Testis (tissue), 2 donors: ENCODE measurements at regions not wholly inside any gene's neighbourhood (a gene's known extent, or its start where the extent isn't known, plus 50 kb on each side); places are given as distances from the start of the nearest gene placed in this dataset.

Experiments
- DNase-seq: peaks from one replicate; pipeline ENCODE4 v3.0.0-alpha.2; 2019
- H3K27ac ChIP-seq, 2 donors: fragments of 200-600 bp; sonication (generic); one replicate each; pipeline ENCODE4 v1.5.1; 2019
- H3K27me3 ChIP-seq: fragments of 200-600 bp; sonication (generic); one replicate; pipeline ENCODE4 v1.5.1; 2019
- H3K36me3 ChIP-seq: fragments of 200-600 bp; sonication (generic); one replicate; pipeline ENCODE4 v1.5.1; 2017; ENCODE audit warnings: low read depth; ENCODE audit errors: missing control alignments
- H3K4me1 ChIP-seq: fragments of 200-600 bp; sonication (generic); one replicate; pipeline ENCODE4 v1.5.1; 2019
- H3K4me3 ChIP-seq, 2 donors: fragments of 200-600 bp; sonication (generic); one replicate each; pipeline ENCODE4 v1.5.1; 2017 to 2019
- H3K9me3 ChIP-seq: fragments of 200-600 bp; sonication (generic); one replicate; pipeline ENCODE4 v1.5.1; 2017
- POLR2A ChIP-seq: fragments of 450-650 bp; IDR thresholded peaks from one replicate; pipeline ENCODE4 v1.6.1; 2017; ENCODE audit warnings: antibody characterized with exemption, mild to moderate bottlenecking, moderate library complexity
- WGBS, 2 donors: methylation state at CpG; one replicate each; pipeline ENCODE4 v1.1.5; 2018; 5-methylcytosine and 5-hydroxymethylcytosine counted together
- intact Hi-C: fragments of 100-400 bp; cut with DNase I; formaldehyde crosslinking; loops from one replicate; pipeline ENCODE4 v1.15.1; 2023; ENCODE audit warnings: low total_unique reads
- TF ChIP-seq, protein P1 (sequence below), 3 experiments: fragments of 450-650 bp in 2 of 3; fragments of 200-600 bp in 1 of 3; sonication (generic) in 1 of 3; IDR thresholded peaks; one replicate each; pipeline ENCODE4 v1.5.1; 2016 to 2019; ENCODE audit warnings: antibody characterized with exemption in 3 of 3, mild to moderate bottlenecking in 2 of 3, moderate library complexity in 1 of 3

DNA sequence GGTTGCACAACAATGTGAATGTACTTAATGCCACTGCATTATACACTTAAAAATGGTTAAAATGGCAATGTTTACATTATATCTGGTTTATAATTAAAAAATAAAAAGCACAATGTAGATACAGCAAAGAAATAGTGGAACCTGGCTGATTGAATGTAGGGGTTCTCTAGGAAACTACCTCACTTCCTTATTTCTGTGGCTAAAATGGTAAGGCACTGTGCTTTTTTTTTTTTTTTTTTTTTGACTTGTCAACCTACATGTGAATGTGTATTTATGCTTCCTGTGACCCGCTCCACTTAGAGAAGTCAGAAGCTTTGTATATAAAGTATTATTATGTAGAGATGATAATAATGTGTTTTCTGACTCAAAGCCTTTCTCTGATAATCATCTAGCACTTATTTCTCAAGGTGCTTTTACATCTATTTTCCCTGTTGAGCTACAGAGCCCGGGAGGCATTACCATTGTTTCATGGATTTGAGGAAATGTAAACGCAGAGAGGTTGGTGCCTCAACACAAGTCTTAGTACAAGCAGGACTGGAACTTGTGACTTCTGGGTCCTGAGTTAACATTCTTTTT, 55.0 kb downstream of the SOX4 start:
- H3K4me3 ChIP-seq: peak overlapping the region in 1 of 2 donors; percentile 34
- TF ChIP-seq, protein P1, sequence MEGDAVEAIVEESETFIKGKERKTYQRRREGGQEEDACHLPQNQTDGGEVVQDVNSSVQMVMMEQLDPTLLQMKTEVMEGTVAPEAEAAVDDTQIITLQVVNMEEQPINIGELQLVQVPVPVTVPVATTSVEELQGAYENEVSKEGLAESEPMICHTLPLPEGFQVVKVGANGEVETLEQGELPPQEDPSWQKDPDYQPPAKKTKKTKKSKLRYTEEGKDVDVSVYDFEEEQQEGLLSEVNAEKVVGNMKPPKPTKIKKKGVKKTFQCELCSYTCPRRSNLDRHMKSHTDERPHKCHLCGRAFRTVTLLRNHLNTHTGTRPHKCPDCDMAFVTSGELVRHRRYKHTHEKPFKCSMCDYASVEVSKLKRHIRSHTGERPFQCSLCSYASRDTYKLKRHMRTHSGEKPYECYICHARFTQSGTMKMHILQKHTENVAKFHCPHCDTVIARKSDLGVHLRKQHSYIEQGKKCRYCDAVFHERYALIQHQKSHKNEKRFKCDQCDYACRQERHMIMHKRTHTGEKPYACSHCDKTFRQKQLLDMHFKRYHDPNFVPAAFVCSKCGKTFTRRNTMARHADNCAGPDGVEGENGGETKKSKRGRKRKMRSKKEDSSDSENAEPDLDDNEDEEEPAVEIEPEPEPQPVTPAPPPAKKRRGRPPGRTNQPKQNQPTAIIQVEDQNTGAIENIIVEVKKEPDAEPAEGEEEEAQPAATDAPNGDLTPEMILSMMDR (IDR thresholded peaks at IDR 0.05): no peak
- TF ChIP-seq POLR2A: no peak
- WGBS, 2 donors: 58 to 71% methylated on average over 3 of the region's 3 CpGs
- H3K36me3 ChIP-seq: no peaks in the 10 kb centered on the region
- H3K27me3 ChIP-seq: no peaks in the 10 kb centered on the region
- no peaks in the 10 kb centered on the region for H3K4me1 ChIP-seq
- no peaks in the 10 kb centered on the region for H3K9me3 ChIP-seq
- intact Hi-C loops: no loop called here
- DNase-seq: no peak
- no peak overlapping the region for H3K27ac ChIP-seq

DNA sequence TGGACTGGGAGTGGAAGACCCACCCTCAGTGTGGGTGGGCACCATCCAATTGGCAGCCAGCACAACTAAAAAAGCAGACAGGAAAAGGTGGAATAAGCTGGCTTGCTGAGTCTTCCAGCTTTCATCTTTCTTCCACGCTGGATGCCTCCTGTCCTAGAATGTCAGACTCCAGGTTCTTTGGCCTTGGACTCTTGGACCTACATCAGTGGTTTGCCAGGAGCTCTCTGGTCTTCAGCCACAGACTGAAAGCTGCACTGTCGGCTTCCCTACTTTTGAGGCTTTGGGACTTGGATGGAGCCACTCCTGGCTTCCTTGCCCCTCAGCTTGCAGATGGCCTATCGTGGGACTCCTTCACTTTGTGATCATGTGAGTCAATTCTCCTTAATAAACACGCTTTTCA, 59.8 kb downstream of the SOX4 start:
- intact Hi-C loops: no loop called here
- H3K36me3 ChIP-seq: no peaks in the 10 kb centered on the region
- H3K4me3 ChIP-seq: no peak overlapping the region
- no peak overlapping the region for H3K27ac ChIP-seq
- no peaks in the 10 kb centered on the region for H3K4me1 ChIP-seq
- TF ChIP-seq, protein P1 (IDR thresholded peaks at IDR 0.05): no peak
- TF ChIP-seq POLR2A: no peak
- no peaks in the 10 kb centered on the region for H3K27me3 ChIP-seq
- WGBS, 2 donors: 64 to 66% methylated on average over 4 of the region's 4 CpGs
- no peaks in the 10 kb centered on the region for H3K9me3 ChIP-seq
- DNase-seq: no peak

DNA sequence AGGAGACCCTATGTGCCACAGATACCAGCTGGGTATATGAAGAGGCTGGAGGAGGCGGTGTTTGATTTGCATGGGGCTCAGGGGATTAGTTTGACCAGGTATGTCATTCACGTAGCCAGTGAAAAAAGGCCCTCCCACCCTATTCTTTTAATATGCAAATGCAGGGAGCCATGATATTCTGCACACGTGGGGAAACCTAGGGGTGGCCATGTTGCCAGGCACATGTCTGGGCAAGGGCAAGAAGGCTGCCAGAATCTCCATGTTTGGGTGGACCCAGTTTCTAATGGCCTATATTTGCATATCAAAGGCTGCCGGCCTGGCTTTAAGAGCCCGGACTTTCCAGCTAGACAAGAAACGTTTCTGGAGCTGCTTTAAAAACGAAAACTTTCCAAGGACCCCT, 60.4 kb downstream of the SOX4 start:
- H3K9me3 ChIP-seq: no peaks in the 10 kb centered on the region
- DNase-seq: no peak
- 81 to 87% methylated on average over 7 of the region's 7 CpGs for WGBS, 2 donors
- TF ChIP-seq, protein P1 (IDR thresholded peaks at IDR 0.05): no peak
- TF ChIP-seq POLR2A: no peak
- no peaks in the 10 kb centered on the region for H3K27me3 ChIP-seq
- no peak overlapping the region for H3K27ac ChIP-seq
- intact Hi-C loops: no loop called here
- H3K4me1 ChIP-seq: no peaks in the 10 kb centered on the region
- H3K4me3 ChIP-seq: no peak overlapping the region
- H3K36me3 ChIP-seq: no peaks in the 10 kb centered on the region

DNA sequence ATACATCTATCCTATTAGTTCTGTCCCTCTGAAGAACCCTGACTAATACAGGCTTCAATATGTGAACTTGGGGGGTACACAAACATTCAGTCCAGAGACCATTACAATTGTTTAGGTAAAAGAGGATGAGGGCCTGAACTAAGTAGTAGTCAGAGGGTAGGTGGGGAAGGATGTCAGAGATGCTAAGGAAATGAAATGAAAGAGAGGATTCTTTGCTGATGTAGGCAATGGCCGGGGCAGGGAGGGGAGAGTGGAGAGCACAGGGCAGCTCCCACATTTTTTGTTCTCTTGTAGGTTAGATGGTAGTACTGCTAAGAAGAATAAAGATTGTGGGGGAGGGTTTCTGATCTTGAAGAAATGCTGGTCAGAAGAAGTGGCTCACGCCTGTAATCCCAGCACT, 60.8 kb downstream of the SOX4 start:
- no peak for DNase-seq
- Histone ChIP-seq H3K9me3 (no peaks in the 10 kb centered on the region), H3K4me1 (no peaks in the 10 kb centered on the region), H3K4me3 (no peak overlapping the region), H3K27ac (no peak overlapping the region), H3K36me3 (no peaks in the 10 kb centered on the region), H3K27me3 (no peaks in the 10 kb centered on the region)
- WGBS, 2 donors: 76 to 82% methylated on average over 2 of the region's 2 CpGs
- intact Hi-C loops: no loop called here
- TF ChIP-seq POLR2A: no peak
- TF ChIP-seq, protein P1 (IDR thresholded peaks at IDR 0.05): no peak

DNA sequence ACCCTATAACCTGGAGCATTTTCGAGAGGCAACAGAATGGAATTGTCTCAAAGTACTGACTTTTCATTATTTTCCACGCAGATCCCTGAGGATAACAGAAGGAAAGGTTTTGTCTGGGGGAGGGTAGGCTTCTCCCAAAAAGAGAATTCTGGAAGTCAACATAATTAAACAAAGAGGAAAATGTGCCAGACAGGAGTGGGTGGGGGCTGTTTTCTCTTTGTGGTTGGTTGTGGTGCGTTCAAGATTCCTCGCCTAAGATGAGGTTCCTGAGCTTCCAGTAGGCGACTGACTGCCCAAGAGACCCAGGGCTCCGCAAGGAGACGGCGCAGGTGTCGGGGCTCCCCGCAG, 70.4 kb downstream of the SOX4 start:
- no peak for TF ChIP-seq POLR2A
- TF ChIP-seq, protein P1 (IDR thresholded peaks at IDR 0.05): no peak

More for the DNA sequence above, 70.4 kb downstream of the SOX4 start:
- H3K27me3 ChIP-seq: no peaks in the 10 kb centered on the region
- 27 to 28% methylated on average over 4 to 10 of the region's 10 CpGs for WGBS, 2 donors
- no peak for DNase-seq
- H3K4me1 ChIP-seq: peaks cover 13% of the 10 kb centered on the region
- intact Hi-C loops: no loop called here
- no peak overlapping the region for H3K27ac ChIP-seq
- peak overlapping the region; percentile 27 to 50 for H3K4me3 ChIP-seq
- no peaks in the 10 kb centered on the region for H3K36me3 ChIP-seq
- no peaks in the 10 kb centered on the region for H3K9me3 ChIP-seq
